HG03432 (cell line): ENCODE measurements at regions not wholly inside any gene's neighbourhood (a gene's known extent, or its start where the extent isn't known, plus 50 kb on each side); places are given as distances from the start of the nearest gene placed in this dataset.
"Not testable (repeated sequence)": the region's sequence is repeated elsewhere in the genome, so short reads cannot be mapped to it uniquely, and the experiment has no call there.

Experiments
- ATAC-seq: cut with Tn5 transposase; IDR thresholded peaks from one replicate; pipeline ENCODE4 v1.9.1; 2021; ENCODE audit warnings: mild to moderate bottlenecking, moderate library complexity; ENCODE audit not compliant: unreplicated experiment

GRCh38 chr5:166916021-166916420 lies 1375.4 kb upstream of the WWC1 start:
- ATAC-seq = no peak

- no peak for ATAC-seq
Observed at GRCh38 chr5:166926138-166926537, 1365.3 kb upstream of the WWC1 start.

- ATAC-seq = not testable (repeated sequence)
Observed at GRCh38 chr5:166926806-166927475, 1364.5 kb upstream of the WWC1 start.

- ATAC-seq = no peak
Observed at GRCh38 chr5:166936351-166936750, 1355.1 kb upstream of the WWC1 start.

- ATAC-seq = no peak
Observed at GRCh38 chr5:166938071-166938470, 1353.4 kb upstream of the WWC1 start.

- ATAC-seq = no peak
Observed at GRCh38 chr5:166942948-166943347, 1348.5 kb upstream of the WWC1 start.

- no peak for ATAC-seq
Observed at GRCh38 chr5:166947045-166947444, 1344.4 kb upstream of the WWC1 start.

GRCh38 chr5:166948679-166949078 lies 1342.8 kb upstream of the WWC1 start:
- no peak for ATAC-seq

- ATAC-seq = no peak
Observed at GRCh38 chr5:166952048-166952447, 1339.4 kb upstream of the WWC1 start.

- no peak for ATAC-seq
Observed at GRCh38 chr5:166957782-166958181, 1333.7 kb upstream of the WWC1 start.

- ATAC-seq = no peak
Observed at GRCh38 chr5:166959766-166960165, 1331.7 kb upstream of the WWC1 start.

GRCh38 chr5:166961028-166961427 lies 1330.4 kb upstream of the WWC1 start:
- no peak for ATAC-seq

GRCh38 chr5:166961913-166962312 lies 1329.5 kb upstream of the WWC1 start:
- no peak for ATAC-seq

- no peak for ATAC-seq
Observed at GRCh38 chr5:166962461-166962860, 1329.0 kb upstream of the WWC1 start.

- no peak for ATAC-seq
Observed at GRCh38 chr5:166963596-166963995, 1327.8 kb upstream of the WWC1 start.

GRCh38 chr5:166977911-166978422 lies 1313.5 kb upstream of the WWC1 start:
- no peak for ATAC-seq

- ATAC-seq = no peak
Observed at GRCh38 chr5:166979307-166979895, 1312.0 kb upstream of the WWC1 start.

- no peak for ATAC-seq
Observed at GRCh38 chr5:166980666-166981065, 1310.8 kb upstream of the WWC1 start.

GRCh38 chr5:166982226-166982625 lies 1309.2 kb upstream of the WWC1 start:
- no peak for ATAC-seq

GRCh38 chr5:166991601-166992000 lies 1299.8 kb upstream of the WWC1 start:
- ATAC-seq = no peak

GRCh38 chr5:166992108-166992507 lies 1299.3 kb upstream of the WWC1 start:
- no peak for ATAC-seq

- ATAC-seq = no peak
Observed at GRCh38 chr5:166992874-166993722, 1298.3 kb upstream of the WWC1 start.
